HFFc6 (cell line): ENCODE measurements at regions not wholly inside any gene's neighbourhood (a gene's known extent, or its start where the extent isn't known, plus 50 kb on each side); places are given as distances from the start of the nearest gene placed in this dataset.
A peak's percentile ranks its signal among the peaks of the same experiment; 100 is the strongest.

Experiments used
- DNase-seq: peaks from one replicate; pipeline ENCODE4 v3.0.0-alpha.2; 2018
- H3K27ac Mint-ChIP-seq: 2 replicates; pipeline ENCODE4 v1.8.0; 2020; ENCODE audit warnings: mild to moderate bottlenecking, mixed read lengths
- H3K27me3 Mint-ChIP-seq: 2 replicates; pipeline ENCODE4 v1.8.0; 2021; ENCODE audit warnings: mild to moderate bottlenecking, moderate library complexity, mixed read lengths; ENCODE audit not compliant: insufficient read depth
- H3K36me3 Mint-ChIP-seq: 2 replicates; pipeline ENCODE4 v1.8.0; 2021; ENCODE audit warnings: low read depth, mixed read lengths
- H3K4me1 Mint-ChIP-seq: 2 replicates; pipeline ENCODE4 v1.8.0; 2020; ENCODE audit warnings: low read depth, mixed read lengths
- H3K4me3 Mint-ChIP-seq: 2 replicates; pipeline ENCODE4 v1.8.0; 2020; ENCODE audit warnings: mild to moderate bottlenecking, moderate library complexity, mixed read lengths
- H3K9me3 Mint-ChIP-seq: 2 replicates; pipeline ENCODE4 v1.8.0; 2020; ENCODE audit warnings: mild to moderate bottlenecking, mixed read lengths
- CTCF ChIP-seq: fragments of 200-600 bp; sonication (generic); IDR thresholded peaks from 2 replicates; pipeline ENCODE4 v1.5.0; 2021; ENCODE audit warnings: antibody characterized with exemption, mild to moderate bottlenecking

DNA sequence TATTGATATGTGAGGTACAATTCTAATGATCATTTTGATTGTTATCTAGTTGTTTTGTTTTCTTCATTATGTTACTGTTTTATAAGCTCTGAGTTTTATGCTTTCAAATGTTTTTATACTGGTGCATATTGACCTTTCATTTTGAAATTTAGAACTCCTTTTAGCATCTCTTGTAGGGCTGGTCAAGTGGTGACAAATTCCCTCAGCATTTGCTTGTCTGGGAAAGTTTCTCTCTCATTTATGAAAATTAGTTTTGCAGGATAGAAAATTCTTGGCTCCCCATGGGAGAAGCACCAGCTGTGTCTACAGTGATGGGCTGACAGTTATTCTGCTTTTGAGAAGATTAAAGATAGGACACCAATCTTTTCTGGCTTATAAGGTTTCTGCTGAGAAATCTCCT is 105.3 kb upstream of the SPRY1 start:
- H3K27ac Mint-ChIP-seq, result no peak overlapping the region
- H3K9me3 Mint-ChIP-seq, result peaks cover 22% of the 10 kb centered on the region
- no peaks in the 10 kb centered on the region for H3K4me1 Mint-ChIP-seq
- TF ChIP-seq CTCF, result no peak
- peaks cover 36% of the 10 kb centered on the region for H3K36me3 Mint-ChIP-seq
- no peaks in the 10 kb centered on the region; the same call in 1 of the 2 replicates for H3K27me3 Mint-ChIP-seq
- no peak for DNase-seq
- H3K4me3 Mint-ChIP-seq, result no peak overlapping the region

- no peak for DNase-seq
- H3K4me1 Mint-ChIP-seq, result peaks cover 26% of the 10 kb centered on the region
- no peak overlapping the region for H3K27ac Mint-ChIP-seq
- H3K36me3 Mint-ChIP-seq, result peaks cover 10% of the 10 kb centered on the region; the same call in 1 of the 2 replicates
- no peaks in the 10 kb centered on the region; the same call in 1 of the 2 replicates for H3K27me3 Mint-ChIP-seq
- H3K9me3 Mint-ChIP-seq, result no peaks in the 10 kb centered on the region
- no peak overlapping the region for H3K4me3 Mint-ChIP-seq
- no peak for TF ChIP-seq CTCF
Observed at GRCh38 chr4:123297836-123298235, 98.8 kb upstream of the SPRY1 start.

- DNase-seq, result no peak
- Mint-ChIP-seq H3K9me3 (no peaks in the 10 kb centered on the region), H3K4me1 (peaks cover 26% of the 10 kb centered on the region), H3K27me3 (no peaks in the 10 kb centered on the region; the same call in 1 of the 2 replicates), H3K36me3 (peaks cover 10% of the 10 kb centered on the region; the same call in 1 of the 2 replicates), H3K27ac (no peak overlapping the region; the same call in 1 of the 2 replicates), H3K4me3 (no peak overlapping the region)
- TF ChIP-seq CTCF, result no peak
Observed at GRCh38 chr4:123298261-123298660, 98.3 kb upstream of the SPRY1 start.

- no peak for TF ChIP-seq CTCF
- peaks cover 26% of the 10 kb centered on the region for H3K4me1 Mint-ChIP-seq
- no peak for DNase-seq
- peak overlapping the region; percentile 43 for H3K27ac Mint-ChIP-seq
- no peaks in the 10 kb centered on the region; the same call in 1 of the 2 replicates for H3K27me3 Mint-ChIP-seq
- H3K9me3 Mint-ChIP-seq, result no peaks in the 10 kb centered on the region
- peaks cover 10% of the 10 kb centered on the region; the same call in 1 of the 2 replicates for H3K36me3 Mint-ChIP-seq
- H3K4me3 Mint-ChIP-seq, result no peak overlapping the region
Observed at GRCh38 chr4:123298801-123299200, 97.8 kb upstream of the SPRY1 start.

GRCh38 chr4:123299212-123299691 is 97.3 kb upstream of the SPRY1 start:
- no peaks in the 10 kb centered on the region for H3K9me3 Mint-ChIP-seq
- TF ChIP-seq CTCF, result no peak
- H3K27me3 Mint-ChIP-seq, result no peaks in the 10 kb centered on the region; the same call in 1 of the 2 replicates
- peaks cover 26% of the 10 kb centered on the region for H3K4me1 Mint-ChIP-seq
- H3K36me3 Mint-ChIP-seq, result peaks cover 6% of the 10 kb centered on the region; the same call in 1 of the 2 replicates
- DNase-seq, result peak; percentile 42
- peak overlapping the region; percentile 5; the same call in 1 of the 2 replicates for H3K4me3 Mint-ChIP-seq
- H3K27ac Mint-ChIP-seq, result peak overlapping the region; percentile 43
